ENCODE measurements at regions not wholly inside any gene's neighbourhood (a gene's known extent, or its start where the extent isn't known, plus 50 kb on each side); places are given as distances from the start of the nearest gene placed in this dataset.

DNA sequence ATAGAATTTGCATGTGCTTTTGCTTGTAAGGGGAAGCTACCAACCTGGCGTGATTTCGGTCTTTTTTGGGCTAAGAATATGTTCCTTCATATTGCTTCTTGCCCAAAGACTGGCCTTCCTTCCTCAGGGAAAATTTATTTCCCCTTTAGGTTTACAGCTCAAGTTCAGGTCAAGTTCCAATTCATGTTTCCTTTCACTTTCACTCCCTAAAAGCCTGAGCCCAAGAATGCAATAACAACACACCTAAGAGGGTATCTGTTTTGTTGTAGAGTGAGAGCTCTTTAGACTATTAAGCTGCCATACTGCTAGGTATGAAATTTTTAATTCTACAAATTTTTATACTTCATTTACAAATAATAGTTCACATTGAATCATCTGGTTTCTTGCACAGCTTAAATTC, 299.6 kb downstream of the TLL1 start:
- Histone ChIP-seq H3K4me2 (ENCODE audit: low read length) (no peak overlapping the region), H2BK120ac (ENCODE audit: insufficient read depth, low read length, poor library complexity) (no peak overlapping the region), H2BK5ac (ENCODE audit: low read depth, low read length, poor library complexity) (no peak overlapping the region), H3K36me3 (ENCODE audit: control insufficient read depth in 1 of 2, insufficient read depth in 2 of 2, low read length in 2 of 2) (no peaks in the 10 kb centered on the region), H3K4me1 (ENCODE audit: control insufficient read depth in 1 of 2, insufficient read depth in 2 of 2, low read length in 2 of 2) (no peaks in the 10 kb centered on the region), H3K27me3 (ENCODE audit: insufficient read depth, low read length) (no peaks in the 10 kb centered on the region), H2AK5ac (ENCODE audit: low read length) (no peak overlapping the region), H3K4me3 (ENCODE audit: low read depth, low read length) (no peak overlapping the region), H3K9ac (ENCODE audit: low read length) (no peak overlapping the region), H4K8ac (ENCODE audit: low read depth, low read length) (no peak overlapping the region), H3K18ac (ENCODE audit: low read length) (no peak overlapping the region), H3K79me1 (ENCODE audit: low read length) (no peaks in the 10 kb centered on the region), H3K4ac (ENCODE audit: low read depth, low read length) (no peak overlapping the region), H2BK12ac (ENCODE audit: low read length) (no peak overlapping the region), H2AFZ (ENCODE audit: insufficient read depth, low read length, poor library complexity) (no peak overlapping the region), H3K9me3 (ENCODE audit: insufficient read depth, low read depth, low read length) (no peaks in the 10 kb centered on the region), H3K23ac (ENCODE audit: low read length) (no peak overlapping the region), H4K12ac (ENCODE audit: low read depth, low read length) (no peak overlapping the region), H3K27ac (ENCODE audit: low read depth, low read length) (no peak overlapping the region), H3K14ac (ENCODE audit: low read length) (no peak overlapping the region), H4K91ac (ENCODE audit: low read depth, low read length) (no peak overlapping the region), H3K79me2 (ENCODE audit: control insufficient read depth, insufficient read depth, low read length, poor library complexity) (no peaks in the 10 kb centered on the region)
- no CpG with 5 or more reads among the region's 2 CpGs for WGBS (ENCODE audit: extremely low coverage, insufficient coverage, insufficient read length)
- no peak for DNase-seq

DNA sequence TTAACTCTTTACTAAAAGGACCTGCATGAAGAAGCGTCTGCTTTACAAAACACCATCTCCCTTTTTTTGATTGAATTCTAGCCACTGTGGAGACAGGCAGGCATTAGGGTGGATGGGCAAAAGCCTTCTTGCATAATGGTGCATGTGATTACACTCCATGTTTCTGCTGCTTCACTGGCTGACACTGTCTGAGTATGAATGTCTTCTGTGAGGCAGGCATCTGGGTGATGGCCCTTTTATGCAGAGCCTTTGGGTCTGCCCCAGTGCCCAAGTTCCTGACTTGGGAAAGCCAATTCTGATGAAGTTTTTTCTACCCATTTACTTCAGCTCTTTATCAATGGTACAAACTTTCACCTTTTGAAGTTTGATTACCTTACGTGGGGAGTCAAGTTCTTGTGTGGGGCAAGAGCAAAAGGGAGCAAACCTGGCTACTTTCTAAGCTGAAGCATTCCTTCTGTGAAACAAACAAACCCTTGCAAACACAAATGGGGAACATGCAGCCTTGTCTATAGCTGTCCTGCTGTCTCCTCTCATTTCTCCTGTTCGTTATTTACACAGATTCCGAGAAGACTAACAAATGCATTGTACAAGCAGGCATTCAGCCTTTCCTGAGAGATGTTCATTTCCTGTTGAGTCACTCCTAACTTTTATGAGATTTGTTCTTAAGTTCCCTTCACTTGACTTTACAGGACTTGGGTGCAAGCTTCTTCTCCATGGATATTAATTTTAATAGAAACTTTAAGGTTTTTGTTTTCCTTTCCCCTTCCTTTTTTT, 301.9 kb downstream of the TLL1 start:
- Histone ChIP-seq H4K8ac (ENCODE audit: low read depth, low read length) (no peak overlapping the region), H3K14ac (ENCODE audit: low read length) (no peak overlapping the region), H3K27ac (ENCODE audit: low read depth, low read length) (no peak overlapping the region), H3K4me3 (ENCODE audit: low read depth, low read length) (no peak overlapping the region), H3K79me2 (ENCODE audit: control insufficient read depth, insufficient read depth, low read length, poor library complexity) (no peaks in the 10 kb centered on the region), H3K4me1 (ENCODE audit: control insufficient read depth in 1 of 2, insufficient read depth in 2 of 2, low read length in 2 of 2) (no peaks in the 10 kb centered on the region), H3K9me3 (ENCODE audit: insufficient read depth, low read depth, low read length) (no peaks in the 10 kb centered on the region), H2BK5ac (ENCODE audit: low read depth, low read length, poor library complexity) (no peak overlapping the region), H2BK120ac (ENCODE audit: insufficient read depth, low read length, poor library complexity) (no peak overlapping the region), H3K4me2 (ENCODE audit: low read length) (no peak overlapping the region), H4K12ac (ENCODE audit: low read depth, low read length) (no peak overlapping the region), H3K79me1 (ENCODE audit: low read length) (no peaks in the 10 kb centered on the region), H3K23ac (ENCODE audit: low read length) (no peak overlapping the region), H2AK5ac (ENCODE audit: low read length) (no peak overlapping the region), H3K9ac (ENCODE audit: low read length) (no peak overlapping the region), H3K4ac (ENCODE audit: low read depth, low read length) (no peak overlapping the region), H2BK12ac (ENCODE audit: low read length) (no peak overlapping the region), H3K27me3 (ENCODE audit: insufficient read depth, low read length) (no peaks in the 10 kb centered on the region), H3K18ac (ENCODE audit: low read length) (no peak overlapping the region), H4K91ac (ENCODE audit: low read depth, low read length) (no peak overlapping the region), H3K36me3 (ENCODE audit: control insufficient read depth in 1 of 2, insufficient read depth in 2 of 2, low read length in 2 of 2) (no peaks in the 10 kb centered on the region), H2AFZ (ENCODE audit: insufficient read depth, low read length, poor library complexity) (no peak overlapping the region)
- no peak for DNase-seq
- no CpG with 5 or more reads among the region's 4 CpGs for WGBS (ENCODE audit: extremely low coverage, insufficient coverage, insufficient read length)

DNA sequence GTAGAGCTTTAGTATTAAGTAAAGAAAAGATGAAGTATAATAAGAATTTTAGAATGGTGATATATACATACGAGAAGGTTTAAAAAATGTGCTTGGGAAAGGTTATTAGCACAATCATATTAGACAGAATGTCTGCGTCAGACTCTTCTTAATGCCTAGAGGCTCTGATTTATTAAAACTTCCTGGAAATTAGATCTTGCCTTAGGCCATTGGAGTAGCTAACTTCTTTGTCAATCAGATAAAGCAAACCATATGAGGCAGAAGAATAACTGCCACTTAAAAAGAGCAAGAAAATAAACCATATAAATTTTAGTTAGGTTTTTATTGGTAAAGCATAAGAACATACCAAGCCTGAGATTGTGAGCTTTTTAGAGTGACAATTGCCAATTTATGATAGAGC, 309.1 kb downstream of the TLL1 start:
- Histone ChIP-seq H3K36me3 (ENCODE audit: control insufficient read depth in 1 of 2, insufficient read depth in 2 of 2, low read length in 2 of 2) (no peaks in the 10 kb centered on the region), H4K91ac (ENCODE audit: low read depth, low read length) (no peak overlapping the region), H3K4me1 (ENCODE audit: control insufficient read depth in 1 of 2, insufficient read depth in 2 of 2, low read length in 2 of 2) (no peaks in the 10 kb centered on the region), H2BK12ac (ENCODE audit: low read length) (no peak overlapping the region), H3K4me2 (ENCODE audit: low read length) (no peak overlapping the region), H2AFZ (ENCODE audit: insufficient read depth, low read length, poor library complexity) (no peak overlapping the region), H4K8ac (ENCODE audit: low read depth, low read length) (no peak overlapping the region), H4K12ac (ENCODE audit: low read depth, low read length) (no peak overlapping the region), H3K79me1 (ENCODE audit: low read length) (no peaks in the 10 kb centered on the region), H2AK5ac (ENCODE audit: low read length) (no peak overlapping the region), H3K9ac (ENCODE audit: low read length) (no peak overlapping the region), H2BK120ac (ENCODE audit: insufficient read depth, low read length, poor library complexity) (no peak overlapping the region), H3K79me2 (ENCODE audit: control insufficient read depth, insufficient read depth, low read length, poor library complexity) (no peaks in the 10 kb centered on the region), H3K4ac (ENCODE audit: low read depth, low read length) (no peak overlapping the region), H2BK5ac (ENCODE audit: low read depth, low read length, poor library complexity) (no peak overlapping the region), H3K14ac (ENCODE audit: low read length) (no peak overlapping the region), H3K9me3 (ENCODE audit: insufficient read depth, low read depth, low read length) (no peaks in the 10 kb centered on the region), H3K23ac (ENCODE audit: low read length) (no peak overlapping the region), H3K27me3 (ENCODE audit: insufficient read depth, low read length) (no peaks in the 10 kb centered on the region), H3K4me3 (ENCODE audit: low read depth, low read length) (no peak overlapping the region), H3K27ac (ENCODE audit: low read depth, low read length) (no peak overlapping the region), H3K18ac (ENCODE audit: low read length) (no peak overlapping the region)
- WGBS (ENCODE audit: extremely low coverage, insufficient coverage, insufficient read length), result 100% methylated on average over 1 of the region's 2 CpGs
- peak in 1 of 2 donors; percentile 5 for DNase-seq

DNA sequence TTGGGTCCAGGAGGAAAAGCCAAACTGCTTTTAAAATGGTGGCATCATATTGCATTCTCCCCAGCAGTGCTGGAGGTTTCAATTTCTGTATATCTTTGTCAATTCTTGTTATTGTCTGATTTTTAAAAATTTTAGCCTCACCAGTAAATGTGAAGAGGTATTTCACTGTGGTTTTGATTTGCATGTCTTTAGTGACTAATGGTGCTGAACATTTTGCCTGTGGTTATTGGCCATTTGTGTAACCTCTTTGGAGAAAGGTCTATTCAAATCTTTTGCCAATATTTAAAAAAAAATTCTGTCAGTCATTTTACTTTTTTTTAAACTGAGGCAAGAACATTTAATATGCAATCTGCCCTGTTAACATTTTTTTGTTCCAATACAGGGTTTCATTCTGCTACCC, 322.1 kb downstream of the TLL1 start:
- Histone ChIP-seq H3K9me3 (ENCODE audit: insufficient read depth, low read depth, low read length) (peaks cover 2% of the 10 kb centered on the region), H2AFZ (ENCODE audit: insufficient read depth, low read length, poor library complexity) (no peak overlapping the region), H2BK12ac (ENCODE audit: low read length) (no peak overlapping the region), H3K23ac (ENCODE audit: low read length) (no peak overlapping the region), H3K36me3 (ENCODE audit: control insufficient read depth in 1 of 2, insufficient read depth in 2 of 2, low read length in 2 of 2) (no peaks in the 10 kb centered on the region), H3K14ac (ENCODE audit: low read length) (no peak overlapping the region), H3K27ac (ENCODE audit: low read depth, low read length) (no peak overlapping the region), H3K4me2 (ENCODE audit: low read length) (no peak overlapping the region), H3K4me3 (ENCODE audit: low read depth, low read length) (no peak overlapping the region), H3K9ac (ENCODE audit: low read length) (no peak overlapping the region), H3K79me2 (ENCODE audit: control insufficient read depth, insufficient read depth, low read length, poor library complexity) (no peaks in the 10 kb centered on the region), H3K27me3 (ENCODE audit: insufficient read depth, low read length) (no peaks in the 10 kb centered on the region), H3K4me1 (ENCODE audit: control insufficient read depth in 1 of 2, insufficient read depth in 2 of 2, low read length in 2 of 2) (peaks cover 0 to 2% of the 10 kb centered on the region in 2 experiments), H2BK120ac (ENCODE audit: insufficient read depth, low read length, poor library complexity) (no peak overlapping the region), H4K91ac (ENCODE audit: low read depth, low read length) (no peak overlapping the region), H2BK5ac (ENCODE audit: low read depth, low read length, poor library complexity) (no peak overlapping the region), H3K18ac (ENCODE audit: low read length) (no peak overlapping the region), H4K8ac (ENCODE audit: low read depth, low read length) (no peak overlapping the region), H3K4ac (ENCODE audit: low read depth, low read length) (no peak overlapping the region), H4K12ac (ENCODE audit: low read depth, low read length) (no peak overlapping the region), H2AK5ac (ENCODE audit: low read length) (no peak overlapping the region), H3K79me1 (ENCODE audit: low read length) (no peaks in the 10 kb centered on the region)
- DNase-seq, result no peak

Measured in trophoblast cell (in vitro differentiated cells and primary cell).